ENCODE measurements at regions not wholly inside any gene's neighbourhood (a gene's known extent, or its start where the extent isn't known, plus 50 kb on each side); places are given as distances from the start of the nearest gene placed in this dataset.

DNA sequence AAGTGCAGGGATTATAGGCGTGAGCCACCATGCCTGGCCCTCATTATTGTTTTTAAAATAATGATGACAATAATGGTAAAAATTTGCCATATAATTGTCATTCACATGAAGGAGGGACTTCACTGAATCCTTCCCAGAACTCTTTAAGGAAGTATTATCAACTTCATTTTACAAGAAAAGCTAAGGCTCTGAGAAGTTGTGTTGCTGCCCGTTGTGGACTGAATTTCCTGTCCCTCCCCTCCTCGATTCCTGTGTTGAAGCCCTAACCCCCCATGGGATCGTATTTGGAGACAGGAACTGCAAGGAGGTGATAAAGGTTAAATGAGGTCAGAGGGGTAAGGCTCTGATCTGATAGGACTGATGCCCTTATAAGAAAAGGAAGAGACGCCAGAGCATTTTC, 458.0 kb downstream of the HAPSTR1 start:
- H3K36me3 ChIP-seq (ENCODE audit: control insufficient read depth, insufficient read depth, low read length) = no peaks in the 10 kb centered on the region
- H3K4me3 ChIP-seq (ENCODE audit: low read length) = no peak overlapping the region
- DNase-seq (ENCODE audit: low read depth, low spot score) = no peak
- H3K27ac ChIP-seq (ENCODE audit: low read length) = no peak overlapping the region
- H3K4me1 ChIP-seq (ENCODE audit: control insufficient read depth, insufficient read depth, low read length) = no peaks in the 10 kb centered on the region
- H3K27me3 ChIP-seq (ENCODE audit: control insufficient read depth, insufficient read depth, low read length) = no peaks in the 10 kb centered on the region
- WGBS (ENCODE audit: insufficient coverage, insufficient read length) = no CpG with 5 or more reads among the region's 5 CpGs
- no peaks in the 10 kb centered on the region for H3K9me3 ChIP-seq (ENCODE audit: control insufficient read depth, insufficient read depth, low read length)

DNA sequence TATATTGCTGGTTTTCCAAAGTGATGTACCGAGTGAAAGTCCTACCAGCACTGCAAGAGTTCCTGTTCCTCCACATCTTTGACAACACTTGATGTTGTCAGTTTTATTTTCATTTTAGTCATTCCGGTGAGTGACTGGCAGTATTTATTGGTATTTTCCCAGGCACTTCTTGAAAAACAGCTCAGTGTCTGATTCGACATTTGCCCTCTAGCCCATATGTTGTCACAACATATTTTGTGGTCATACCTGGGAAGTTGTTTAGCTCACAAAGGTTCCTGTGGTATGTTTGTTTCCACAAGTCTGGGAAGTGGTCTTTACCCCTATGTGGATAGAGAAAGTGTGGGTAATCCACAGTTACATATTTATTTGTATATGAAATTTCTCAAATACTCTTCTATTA, 463.6 kb downstream of the HAPSTR1 start:
- H3K4me3 ChIP-seq (ENCODE audit: low read length) = no peak overlapping the region
- WGBS (ENCODE audit: insufficient coverage, insufficient read length) = no CpG with 5 or more reads among the region's 3 CpGs
- no peaks in the 10 kb centered on the region for H3K4me1 ChIP-seq (ENCODE audit: control insufficient read depth, insufficient read depth, low read length)
- H3K9me3 ChIP-seq (ENCODE audit: control insufficient read depth, insufficient read depth, low read length) = no peaks in the 10 kb centered on the region
- H3K27me3 ChIP-seq (ENCODE audit: control insufficient read depth, insufficient read depth, low read length) = no peaks in the 10 kb centered on the region
- H3K36me3 ChIP-seq (ENCODE audit: control insufficient read depth, insufficient read depth, low read length) = no peaks in the 10 kb centered on the region
- no peak for DNase-seq (ENCODE audit: low read depth, low spot score)
- H3K27ac ChIP-seq (ENCODE audit: low read length) = no peak overlapping the region

- WGBS (ENCODE audit: insufficient coverage, insufficient read length) = no CpG with 5 or more reads among the region's 7 CpGs
- no peaks in the 10 kb centered on the region for H3K27me3 ChIP-seq (ENCODE audit: control insufficient read depth, insufficient read depth, low read length)
- H3K4me3 ChIP-seq (ENCODE audit: low read length) = no peak overlapping the region
- no peaks in the 10 kb centered on the region for H3K36me3 ChIP-seq (ENCODE audit: control insufficient read depth, insufficient read depth, low read length)
- no peaks in the 10 kb centered on the region for H3K4me1 ChIP-seq (ENCODE audit: control insufficient read depth, insufficient read depth, low read length)
- DNase-seq (ENCODE audit: low read depth, low spot score) = no peak
- H3K9me3 ChIP-seq (ENCODE audit: control insufficient read depth, insufficient read depth, low read length) = no peaks in the 10 kb centered on the region
- H3K27ac ChIP-seq (ENCODE audit: low read length) = no peak overlapping the region
These were observed 465.7 kb downstream of the HAPSTR1 start for GRCh38 chr16:9556949-9557665.

GRCh38 chr16:9557713-9558112, 466.3 kb downstream of the HAPSTR1 start:
- Histone ChIP-seq H3K27me3 (ENCODE audit: control insufficient read depth, insufficient read depth, low read length) (no peaks in the 10 kb centered on the region), H3K27ac (ENCODE audit: low read length) (no peak overlapping the region), H3K36me3 (ENCODE audit: control insufficient read depth, insufficient read depth, low read length) (no peaks in the 10 kb centered on the region), H3K4me3 (ENCODE audit: low read length) (no peak overlapping the region), H3K9me3 (ENCODE audit: control insufficient read depth, insufficient read depth, low read length) (no peaks in the 10 kb centered on the region), H3K4me1 (ENCODE audit: control insufficient read depth, insufficient read depth, low read length) (no peaks in the 10 kb centered on the region)
- DNase-seq (ENCODE audit: low read depth, low spot score) = no peak
- WGBS (ENCODE audit: insufficient coverage, insufficient read length) = no CpG with 5 or more reads among the region's 3 CpGs

DNA sequence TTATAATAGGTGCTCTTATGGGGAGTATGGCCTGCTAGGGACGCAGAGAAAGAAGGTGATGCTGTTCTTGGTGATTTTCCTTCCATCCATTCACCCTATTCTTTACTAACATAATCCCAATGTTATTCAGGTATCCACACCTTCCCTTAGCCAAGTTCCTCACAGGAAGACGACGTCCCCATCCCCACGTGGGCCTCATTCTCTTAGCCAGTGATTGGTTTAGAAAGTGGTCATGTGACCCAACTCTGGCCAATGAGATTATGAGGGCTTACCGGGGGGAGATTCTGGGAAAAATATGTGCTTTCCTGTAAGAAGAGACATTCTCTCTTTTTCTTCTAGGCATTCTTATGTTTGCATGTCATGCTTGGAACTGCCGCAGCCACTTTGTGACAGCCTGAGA, 474.7 kb downstream of the HAPSTR1 start:
- Histone ChIP-seq H3K36me3 (ENCODE audit: control insufficient read depth, insufficient read depth, low read length) (no peaks in the 10 kb centered on the region), H3K4me3 (ENCODE audit: low read length) (no peak overlapping the region), H3K27ac (ENCODE audit: low read length) (no peak overlapping the region), H3K4me1 (ENCODE audit: control insufficient read depth, insufficient read depth, low read length) (no peaks in the 10 kb centered on the region), H3K9me3 (ENCODE audit: control insufficient read depth, insufficient read depth, low read length) (no peaks in the 10 kb centered on the region), H3K27me3 (ENCODE audit: control insufficient read depth, insufficient read depth, low read length) (no peaks in the 10 kb centered on the region)
- no peak for DNase-seq (ENCODE audit: low read depth, low spot score)
- WGBS (ENCODE audit: insufficient coverage, insufficient read length) = no CpG with 5 or more reads among the region's 6 CpGs

GRCh38 chr16:9567666-9568065, 476.2 kb downstream of the HAPSTR1 start:
- no CpG with 5 or more reads among the region's 7 CpGs for WGBS (ENCODE audit: insufficient coverage, insufficient read length)
- Histone ChIP-seq H3K9me3 (ENCODE audit: control insufficient read depth, insufficient read depth, low read length) (no peaks in the 10 kb centered on the region), H3K27ac (ENCODE audit: low read length) (no peak overlapping the region), H3K36me3 (ENCODE audit: control insufficient read depth, insufficient read depth, low read length) (no peaks in the 10 kb centered on the region), H3K27me3 (ENCODE audit: control insufficient read depth, insufficient read depth, low read length) (no peaks in the 10 kb centered on the region), H3K4me3 (ENCODE audit: low read length) (no peak overlapping the region), H3K4me1 (ENCODE audit: control insufficient read depth, insufficient read depth, low read length) (no peaks in the 10 kb centered on the region)
- no peak for DNase-seq (ENCODE audit: low read depth, low spot score)

- DNase-seq (ENCODE audit: low read depth, low spot score) = no peak
- no peaks in the 10 kb centered on the region for H3K36me3 ChIP-seq (ENCODE audit: control insufficient read depth, insufficient read depth, low read length)
- H3K9me3 ChIP-seq (ENCODE audit: control insufficient read depth, insufficient read depth, low read length) = no peaks in the 10 kb centered on the region
- H3K4me1 ChIP-seq (ENCODE audit: control insufficient read depth, insufficient read depth, low read length) = no peaks in the 10 kb centered on the region
- H3K27ac ChIP-seq (ENCODE audit: low read length) = no peak overlapping the region
- H3K4me3 ChIP-seq (ENCODE audit: low read length) = no peak overlapping the region
- no peaks in the 10 kb centered on the region for H3K27me3 ChIP-seq (ENCODE audit: control insufficient read depth, insufficient read depth, low read length)
- no CpG with 5 or more reads among the region's 2 CpGs for WGBS (ENCODE audit: insufficient coverage, insufficient read length)
These were observed 476.8 kb downstream of the HAPSTR1 start for GRCh38 chr16:9568261-9568660.

DNA sequence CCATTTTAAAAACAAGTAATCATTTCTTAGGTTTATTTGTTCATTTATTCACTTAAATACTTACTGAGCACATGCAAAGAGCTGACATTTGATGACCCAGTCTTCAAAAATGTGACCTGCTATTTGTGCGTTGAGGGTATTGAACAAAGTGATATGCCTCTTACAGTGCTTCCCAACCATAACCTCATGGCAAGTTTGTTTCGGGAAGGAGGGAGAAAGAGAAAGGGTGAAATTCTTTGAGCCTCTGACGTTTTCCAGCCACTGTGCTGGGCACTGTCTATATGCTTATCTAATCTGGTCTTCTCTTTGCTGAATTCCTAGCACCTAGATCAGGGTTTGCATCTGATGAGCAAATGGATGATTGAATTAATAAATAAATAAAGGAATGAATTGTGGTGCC, 479.1 kb downstream of the HAPSTR1 start:
- DNase-seq (ENCODE audit: low read depth, low spot score) = no peak
- Histone ChIP-seq H3K27me3 (ENCODE audit: control insufficient read depth, insufficient read depth, low read length) (no peaks in the 10 kb centered on the region), H3K4me3 (ENCODE audit: low read length) (no peak overlapping the region), H3K9me3 (ENCODE audit: control insufficient read depth, insufficient read depth, low read length) (no peaks in the 10 kb centered on the region), H3K4me1 (ENCODE audit: control insufficient read depth, insufficient read depth, low read length) (no peaks in the 10 kb centered on the region), H3K36me3 (ENCODE audit: control insufficient read depth, insufficient read depth, low read length) (no peaks in the 10 kb centered on the region), H3K27ac (ENCODE audit: low read length) (no peak overlapping the region)
- no CpG with 5 or more reads among the region's 3 CpGs for WGBS (ENCODE audit: insufficient coverage, insufficient read length)

DNA sequence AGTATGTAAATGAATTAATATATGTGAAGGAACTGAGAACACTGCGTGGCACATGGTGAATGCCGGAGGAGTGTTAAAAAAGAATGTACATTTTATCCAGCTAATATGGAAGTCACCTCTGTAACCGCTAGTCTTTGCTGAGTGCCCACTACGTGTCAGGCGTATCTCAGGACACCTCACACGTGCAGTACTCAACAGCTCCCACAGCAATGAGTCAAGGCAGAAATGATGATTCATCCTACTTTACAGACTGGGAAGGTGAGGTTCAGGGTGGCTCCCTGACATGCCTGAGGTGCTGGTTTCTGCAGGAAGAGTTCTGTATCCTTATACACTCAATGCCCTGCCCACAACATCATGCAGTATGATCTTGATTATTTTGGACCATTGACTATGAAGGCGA, 487.0 kb downstream of the HAPSTR1 start:
- 100% methylated on average over 1 of the region's 7 CpGs for WGBS (ENCODE audit: insufficient coverage, insufficient read length)

DNA sequence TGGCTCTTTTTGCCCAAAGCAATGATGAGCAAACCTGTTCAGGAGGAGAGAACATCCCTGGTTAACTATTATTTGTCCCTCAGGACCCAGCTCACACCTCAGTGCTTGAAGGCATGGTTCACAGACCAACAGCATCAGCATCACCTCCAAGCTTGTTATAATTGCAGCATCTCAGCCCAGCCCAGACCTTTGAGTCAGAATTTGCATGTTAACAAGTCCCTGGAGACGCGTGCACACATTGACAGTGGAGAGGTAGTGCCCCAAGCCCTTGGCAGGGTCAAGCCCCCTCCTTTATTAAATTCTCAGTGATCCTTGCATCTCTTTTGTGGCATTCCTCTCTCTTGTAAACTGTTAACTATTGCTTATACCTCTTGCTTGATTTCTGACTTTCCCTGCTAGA, 488.6 kb downstream of the HAPSTR1 start:
- Histone ChIP-seq H3K27me3 (ENCODE audit: control insufficient read depth, insufficient read depth, low read length) (no peaks in the 10 kb centered on the region), H3K36me3 (ENCODE audit: control insufficient read depth, insufficient read depth, low read length) (no peaks in the 10 kb centered on the region), H3K9me3 (ENCODE audit: control insufficient read depth, insufficient read depth, low read length) (no peaks in the 10 kb centered on the region), H3K4me3 (ENCODE audit: low read length) (no peak overlapping the region), H3K27ac (ENCODE audit: low read length) (no peak overlapping the region), H3K4me1 (ENCODE audit: control insufficient read depth, insufficient read depth, low read length) (no peaks in the 10 kb centered on the region)
- no CpG with 5 or more reads among the region's 2 CpGs for WGBS (ENCODE audit: insufficient coverage, insufficient read length)
- no peak for DNase-seq (ENCODE audit: low read depth, low spot score)

More for the DNA sequence above, 487.0 kb downstream of the HAPSTR1 start:
- H3K36me3 ChIP-seq (ENCODE audit: control insufficient read depth, insufficient read depth, low read length) = no peaks in the 10 kb centered on the region
- no peaks in the 10 kb centered on the region for H3K27me3 ChIP-seq (ENCODE audit: control insufficient read depth, insufficient read depth, low read length)
- no peak for DNase-seq (ENCODE audit: low read depth, low spot score)
- no peak overlapping the region for H3K27ac ChIP-seq (ENCODE audit: low read length)
- no peaks in the 10 kb centered on the region for H3K4me1 ChIP-seq (ENCODE audit: control insufficient read depth, insufficient read depth, low read length)
- H3K9me3 ChIP-seq (ENCODE audit: control insufficient read depth, insufficient read depth, low read length) = no peaks in the 10 kb centered on the region
- no peak overlapping the region for H3K4me3 ChIP-seq (ENCODE audit: low read length)

DNA sequence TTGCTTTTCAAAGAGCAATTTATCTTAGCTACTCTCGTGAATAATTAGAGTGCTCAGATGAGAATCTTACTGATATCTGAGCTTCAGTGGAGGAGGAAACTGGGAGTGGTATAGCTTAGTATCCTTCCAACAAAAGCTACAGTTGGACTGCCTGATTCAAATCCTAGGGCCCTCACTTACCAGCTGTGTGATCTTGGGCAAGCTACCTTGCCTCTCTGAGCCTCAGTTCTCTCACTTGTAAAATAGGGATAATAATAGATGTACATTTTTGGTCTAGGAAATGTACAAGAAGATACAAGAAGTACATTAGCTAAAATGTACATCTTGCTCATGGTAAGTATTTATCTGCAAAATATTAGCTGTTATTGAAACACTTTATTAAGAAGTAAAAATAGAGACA, 502.0 kb downstream of the HAPSTR1 start:
- WGBS (ENCODE audit: insufficient coverage, insufficient read length) = no CpG with 5 or more reads among the region's 1 CpG
- no peak for DNase-seq (ENCODE audit: low read depth, low spot score)
- Histone ChIP-seq H3K36me3 (ENCODE audit: control insufficient read depth, insufficient read depth, low read length) (no peaks in the 10 kb centered on the region), H3K27me3 (ENCODE audit: control insufficient read depth, insufficient read depth, low read length) (no peaks in the 10 kb centered on the region), H3K9me3 (ENCODE audit: control insufficient read depth, insufficient read depth, low read length) (no peaks in the 10 kb centered on the region), H3K4me3 (ENCODE audit: low read length) (no peak overlapping the region), H3K27ac (ENCODE audit: low read length) (no peak overlapping the region), H3K4me1 (ENCODE audit: control insufficient read depth, insufficient read depth, low read length) (no peaks in the 10 kb centered on the region)
